PC-3 (cell line): ENCODE measurements at regions not wholly inside any gene's neighbourhood (a gene's known extent, or its start where the extent isn't known, plus 50 kb on each side); places are given as distances from the start of the nearest gene placed in this dataset.

Experiments used
- CTCF ChIP-seq: fragments of 300-600 bp; sonication (generic); conservative IDR thresholded peaks from 2 replicates; pipeline ENCODE4 v1.5.1; 2017; ENCODE audit warnings: antibody characterized with exemption, low read depth, mild to moderate bottlenecking, low read length
- EZH2 ChIP-seq: fragments of 300-600 bp; sonication (generic); IDR thresholded peaks from one replicate; pipeline ENCODE4 v1.6.1; 2017; ENCODE audit warnings: antibody characterized with exemption, mild to moderate bottlenecking, low read length; ENCODE audit not compliant: unreplicated experiment

- TF ChIP-seq CTCF (no peak), EZH2 (no peak)
Observed at GRCh38 chr20:55774628-55775027, 230.7 kb downstream of the CBLN4 start.
